GM10266 (cell line): ENCODE measurements at regions not wholly inside any gene's neighbourhood (a gene's known extent, or its start where the extent isn't known, plus 50 kb on each side); places are given as distances from the start of the nearest gene placed in this dataset.
"Not testable (repeated sequence)": the region's sequence is repeated elsewhere in the genome, so short reads cannot be mapped to it uniquely, and the experiment has no call there.

Experiments
- DNase-seq: peaks from one replicate; pipeline ENCODE4 v3.0.0; 2012; ENCODE audit errors: extremely low spot score
- CTCF ChIP-seq: IDR thresholded peaks from 2 replicates; pipeline ENCODE4 v1.5.1; 2012; ENCODE audit warnings: mild to moderate bottlenecking, low read depth; ENCODE audit not compliant: control insufficient read depth, insufficient read depth; ENCODE audit errors: missing control alignments

- not testable (repeated sequence) for DNase-seq
Observed at GRCh38 chr16:88231839-88232238, 150.9 kb upstream of the ZNF469 start.

- DNase-seq = not testable (repeated sequence)
Observed at GRCh38 chr16:88232401-88233258, 150.1 kb upstream of the ZNF469 start.

DNA sequence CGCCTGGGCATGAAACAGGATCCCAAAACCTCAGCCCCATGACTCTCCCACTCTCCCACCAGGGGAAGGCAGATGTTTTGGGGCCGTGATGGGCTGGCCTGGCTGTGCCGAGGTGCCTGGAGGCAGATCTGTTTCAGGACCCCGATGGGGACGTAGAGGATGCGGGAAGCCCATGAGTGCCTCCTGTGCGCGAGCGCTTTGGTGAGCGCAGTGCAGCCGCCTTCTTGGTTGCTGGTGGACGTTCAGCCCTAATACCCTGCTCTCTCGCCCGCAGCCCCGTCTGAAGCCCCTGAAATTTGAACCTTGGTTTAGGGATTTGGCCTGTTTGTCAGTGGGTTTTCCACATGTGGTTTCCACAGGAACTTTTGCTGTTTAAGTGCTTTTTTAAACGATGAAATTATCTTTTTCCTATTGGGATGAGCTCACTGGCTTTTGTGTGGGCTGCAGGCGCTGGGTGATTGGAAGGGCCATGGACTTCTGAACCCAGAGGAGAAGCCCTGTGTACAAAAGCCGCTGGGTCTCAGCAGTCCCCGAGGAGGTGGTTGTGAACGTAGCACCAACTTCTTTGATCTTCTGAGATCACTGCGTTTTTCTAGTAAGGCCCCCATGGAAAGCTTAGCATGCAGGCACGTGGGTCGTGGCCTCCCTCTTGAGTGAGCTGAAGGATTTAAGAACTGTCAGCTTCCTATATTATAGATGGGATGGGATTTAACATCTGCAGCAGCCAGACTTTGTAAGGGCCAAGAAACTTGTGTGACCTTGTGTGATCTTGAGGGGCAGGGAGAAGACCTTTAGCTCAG is 148.9 kb upstream of the ZNF469 start:
- not testable (repeated sequence) for DNase-seq

- DNase-seq = not testable (repeated sequence)
Observed at GRCh38 chr16:88234421-88235271, 148.1 kb upstream of the ZNF469 start.

DNA sequence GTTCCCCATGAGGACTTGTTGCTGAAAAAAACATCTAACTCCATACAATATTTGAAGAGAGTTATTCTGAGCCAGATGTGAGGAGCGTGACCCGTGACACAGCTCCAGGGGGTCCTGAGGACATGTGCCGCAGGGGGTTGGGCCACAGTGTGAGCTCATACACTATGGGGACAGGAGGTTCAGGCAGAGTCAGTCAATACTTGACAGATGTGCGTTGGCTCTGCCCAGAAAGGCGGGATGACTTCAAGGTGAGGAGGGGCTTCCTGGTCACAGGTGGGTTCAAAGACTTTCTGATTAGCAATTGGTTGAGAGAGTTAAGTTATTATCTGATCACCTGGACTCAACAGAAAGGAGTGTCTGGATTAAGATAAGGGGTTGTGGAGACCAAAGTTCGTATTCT is 147.1 kb upstream of the ZNF469 start:
- not testable (repeated sequence) for DNase-seq

- not testable (repeated sequence) for DNase-seq
Observed at GRCh38 chr16:88236229-88236628, 146.5 kb upstream of the ZNF469 start.

- not testable (repeated sequence) for DNase-seq
Observed at GRCh38 chr16:88237314-88237713, 145.4 kb upstream of the ZNF469 start.

DNA sequence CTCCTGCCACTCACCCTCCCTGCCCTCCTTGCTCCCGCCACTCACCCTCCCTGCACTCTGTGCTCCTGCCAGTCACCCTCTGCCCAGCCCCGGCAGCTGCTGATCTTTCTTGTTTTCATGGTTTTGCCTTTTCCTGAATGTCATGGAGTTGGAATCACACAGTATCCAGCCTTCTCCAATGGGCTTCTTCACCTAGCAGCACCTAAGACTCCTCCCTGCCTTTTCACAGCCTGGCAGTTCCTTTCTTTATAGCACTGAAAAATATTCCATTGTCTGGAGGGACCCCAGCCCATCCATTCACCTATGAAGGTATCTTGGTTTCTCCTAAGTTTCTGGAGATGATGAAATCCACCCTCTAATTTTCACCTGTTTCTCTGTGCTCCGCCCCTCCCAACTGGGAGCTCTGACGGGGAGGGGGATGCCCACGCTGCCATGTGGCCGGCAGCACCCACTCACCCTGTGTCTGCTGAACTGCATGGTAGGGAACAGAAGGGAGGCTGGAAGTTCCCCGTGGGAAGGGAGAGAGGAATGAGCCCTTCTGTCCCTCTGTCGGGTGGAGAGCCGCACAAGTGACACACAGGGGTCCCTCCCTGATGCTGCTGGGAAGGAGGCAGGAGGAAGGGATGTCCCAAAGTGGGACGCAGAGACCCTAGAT is 144.9 kb upstream of the ZNF469 start:
- not testable (repeated sequence) for DNase-seq

GRCh38 chr16:88238732-88239274 is 144.0 kb upstream of the ZNF469 start:
- peak; percentile 30 for DNase-seq

- DNase-seq = not testable (repeated sequence)
Observed at GRCh38 chr16:88240118-88240517, 142.6 kb upstream of the ZNF469 start.

GRCh38 chr16:88240776-88241175 is 142.0 kb upstream of the ZNF469 start:
- not testable (repeated sequence) for DNase-seq

DNA sequence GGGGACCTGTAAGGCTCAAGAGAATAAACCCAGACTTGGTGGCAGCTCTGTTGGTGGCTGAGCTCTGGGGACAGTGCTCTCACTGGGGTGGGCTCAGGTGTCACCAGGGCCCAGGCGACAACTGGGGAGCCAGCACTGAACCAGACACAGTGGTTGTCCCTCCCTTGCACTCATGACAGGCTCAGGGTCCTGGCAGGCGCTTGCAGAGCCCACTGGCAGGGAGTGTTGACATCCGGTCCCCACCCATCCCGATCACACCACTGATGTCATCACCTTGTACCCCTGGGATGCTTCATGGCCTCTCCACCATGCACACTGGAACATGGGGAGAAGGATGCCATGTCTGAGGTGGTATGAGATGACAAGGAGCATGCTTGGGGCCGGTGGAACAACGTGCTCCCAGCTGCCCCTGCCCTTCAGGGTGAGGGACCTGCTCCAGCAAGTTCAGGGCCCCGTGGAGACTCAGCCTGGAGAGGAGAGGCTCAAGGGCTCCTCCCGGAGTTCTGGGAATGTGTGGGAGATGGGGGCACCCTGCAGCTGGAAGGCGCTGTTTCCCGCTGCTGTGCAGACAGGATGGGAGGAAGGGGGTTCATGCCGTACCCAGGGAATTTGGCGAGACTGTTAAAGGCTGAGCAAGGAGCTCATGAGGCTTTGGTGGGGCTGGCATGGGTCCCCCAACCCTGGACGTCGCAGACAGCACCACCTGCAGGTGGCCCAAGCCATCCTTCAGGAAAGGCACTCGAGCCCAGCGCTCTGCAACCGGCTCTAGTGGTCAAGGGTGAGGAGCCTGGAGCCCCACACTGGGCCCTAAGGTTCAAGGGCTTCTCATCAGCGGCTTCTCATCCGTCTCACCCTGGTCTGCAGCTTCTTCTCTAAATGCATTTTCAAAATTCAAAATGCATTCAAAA is 141.1 kb upstream of the ZNF469 start:
- DNase-seq = not testable (repeated sequence)
- TF ChIP-seq CTCF = peak; percentile 4

- not testable (repeated sequence) for DNase-seq
Observed at GRCh38 chr16:88242312-88243295, 140.2 kb upstream of the ZNF469 start.

GRCh38 chr16:88243921-88244320 is 138.8 kb upstream of the ZNF469 start:
- not testable (repeated sequence) for DNase-seq

- not testable (repeated sequence) for DNase-seq
Observed at GRCh38 chr16:88245241-88246081, 137.3 kb upstream of the ZNF469 start.
